GM18867 (cell line): ENCODE measurements at regions not wholly inside any gene's neighbourhood (a gene's known extent, or its start where the extent isn't known, plus 50 kb on each side); places are given as distances from the start of the nearest gene placed in this dataset.
"Not testable (repeated sequence)": the region's sequence is repeated elsewhere in the genome, so short reads cannot be mapped to it uniquely, and the experiment has no call there.

Experiments
- ATAC-seq: cut with Tn5 transposase; IDR thresholded peaks from one replicate; pipeline ENCODE4 v1.9.1; 2021; ENCODE audit warnings: mild to moderate bottlenecking, moderate library complexity; ENCODE audit not compliant: unreplicated experiment

- no peak for ATAC-seq
Observed at GRCh38 chr5:147075187-147075586, 159.6 kb upstream of the STK32A start.

GRCh38 chr5:147080391-147080790 is 154.4 kb upstream of the STK32A start:
- ATAC-seq: no peak

- ATAC-seq: no peak
Observed at GRCh38 chr5:147081311-147081764, 153.5 kb upstream of the STK32A start.

- ATAC-seq: no peak
Observed at GRCh38 chr5:147084702-147085101, 150.1 kb upstream of the STK32A start.

GRCh38 chr5:147085409-147085808 is 149.4 kb upstream of the STK32A start:
- no peak for ATAC-seq

- no peak for ATAC-seq
Observed at GRCh38 chr5:147092044-147092443, 142.8 kb upstream of the STK32A start.

GRCh38 chr5:147093138-147093537 is 141.7 kb upstream of the STK32A start:
- ATAC-seq: no peak

GRCh38 chr5:147095740-147096139 is 139.1 kb upstream of the STK32A start:
- no peak for ATAC-seq

- ATAC-seq: peak; percentile 40
Observed at GRCh38 chr5:147098233-147098790, 136.5 kb upstream of the STK32A start.

- no peak for ATAC-seq
Observed at GRCh38 chr5:147101659-147102369, 133.0 kb upstream of the STK32A start.

- no peak for ATAC-seq
Observed at GRCh38 chr5:147112899-147113298, 121.9 kb upstream of the STK32A start.

- ATAC-seq: no peak
Observed at GRCh38 chr5:147113967-147114366, 120.9 kb upstream of the STK32A start.

GRCh38 chr5:147139759-147140158 is 95.1 kb upstream of the STK32A start:
- ATAC-seq: not testable (repeated sequence)

GRCh38 chr5:147140558-147140957 is 94.3 kb upstream of the STK32A start:
- ATAC-seq: no peak

GRCh38 chr5:147141580-147141979 is 93.2 kb upstream of the STK32A start:
- ATAC-seq: not testable (repeated sequence)

- ATAC-seq: no peak
Observed at GRCh38 chr5:147143215-147143614, 91.6 kb upstream of the STK32A start.

- ATAC-seq: no peak
Observed at GRCh38 chr5:147145328-147145727, 89.5 kb upstream of the STK32A start.

- ATAC-seq: no peak
Observed at GRCh38 chr5:147148715-147149114, 86.1 kb upstream of the STK32A start.

GRCh38 chr5:147152086-147152485 is 82.7 kb upstream of the STK32A start:
- ATAC-seq: no peak

- no peak for ATAC-seq
Observed at GRCh38 chr5:147154809-147155208, 80.0 kb upstream of the STK32A start.

GRCh38 chr5:147156012-147156411 is 78.8 kb upstream of the STK32A start:
- no peak for ATAC-seq

- ATAC-seq: no peak
Observed at GRCh38 chr5:147160902-147161700, 73.7 kb upstream of the STK32A start.
